ENCODE measurements at regions not wholly inside any gene's neighbourhood (a gene's known extent, or its start where the extent isn't known, plus 50 kb on each side); places are given as distances from the start of the nearest gene placed in this dataset.

DNA sequence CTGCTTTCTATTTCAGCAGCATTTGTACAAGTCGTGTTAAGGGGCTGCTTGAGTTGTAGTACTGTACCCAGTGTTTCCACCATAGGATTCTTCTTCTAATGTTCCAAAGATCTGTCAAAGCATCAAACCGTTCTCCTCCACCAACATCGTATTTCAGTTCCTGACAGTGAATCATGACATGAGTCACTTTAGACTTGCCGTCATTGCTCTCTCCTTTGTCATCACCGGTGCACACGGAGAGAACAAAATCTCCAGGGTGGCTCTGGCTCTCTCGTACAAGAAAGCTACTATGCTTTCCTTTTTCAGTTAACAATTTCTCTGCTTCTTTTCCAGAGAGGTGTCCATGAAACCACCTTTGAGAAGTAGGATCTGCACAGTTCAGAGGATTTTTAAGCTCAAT, 270.9 kb upstream of the CCDC54 start:
- TF ChIP-seq TAF1 (IDR thresholded peaks at IDR 0.05; ENCODE audit: low read depth, low read length) (no peak), POLR2AphosphoS5 (IDR thresholded peaks at IDR 0.05; ENCODE audit: low read depth, low read length) (no peak), POLR2A (IDR thresholded peaks at IDR 0.05; ENCODE audit: low read depth, low read length) (no peak), POU2F2 (IDR thresholded peaks at IDR 0.05; ENCODE audit: low read depth, low read length) (no peak), PAX5 (IDR thresholded peaks at IDR 0.05; ENCODE audit: insufficient read depth, low read length, severe bottlenecking) (no peak), SPI1 (IDR thresholded peaks at IDR 0.05; ENCODE audit: low read depth, low read length) (no peak)

All from GM12891 (cell line).